SK-N-SH (cell line): ENCODE measurements at regions not wholly inside any gene's neighbourhood (a gene's known extent, or its start where the extent isn't known, plus 50 kb on each side); places are given as distances from the start of the nearest gene placed in this dataset.

Experiments used
- EZH2phosphoT487 ChIP-seq: fragments of 200-600 bp; sonication (generic); IDR thresholded peaks from 2 replicates; pipeline ENCODE4 v1.6.1; 2017; ENCODE audit warnings: low read depth, mixed run types, mild to moderate bottlenecking, antibody characterized with exemption, moderate library complexity, borderline replicate concordance
- YY1 ChIP-seq: IDR thresholded peaks from 2 replicates; pipeline ENCODE4 v1.4.0; 2012; ENCODE audit warnings: low read depth, mild to moderate bottlenecking
- TF ChIP-seq, protein P1 (sequence below): fragments of 200-600 bp; sonication (generic); IDR thresholded peaks from 2 replicates; pipeline ENCODE4 v1.6.1; 2017; ENCODE audit warnings: antibody characterized with exemption, mild to moderate bottlenecking, moderate library complexity

- TF ChIP-seq YY1 = no peak
- TF ChIP-seq, protein P1, sequence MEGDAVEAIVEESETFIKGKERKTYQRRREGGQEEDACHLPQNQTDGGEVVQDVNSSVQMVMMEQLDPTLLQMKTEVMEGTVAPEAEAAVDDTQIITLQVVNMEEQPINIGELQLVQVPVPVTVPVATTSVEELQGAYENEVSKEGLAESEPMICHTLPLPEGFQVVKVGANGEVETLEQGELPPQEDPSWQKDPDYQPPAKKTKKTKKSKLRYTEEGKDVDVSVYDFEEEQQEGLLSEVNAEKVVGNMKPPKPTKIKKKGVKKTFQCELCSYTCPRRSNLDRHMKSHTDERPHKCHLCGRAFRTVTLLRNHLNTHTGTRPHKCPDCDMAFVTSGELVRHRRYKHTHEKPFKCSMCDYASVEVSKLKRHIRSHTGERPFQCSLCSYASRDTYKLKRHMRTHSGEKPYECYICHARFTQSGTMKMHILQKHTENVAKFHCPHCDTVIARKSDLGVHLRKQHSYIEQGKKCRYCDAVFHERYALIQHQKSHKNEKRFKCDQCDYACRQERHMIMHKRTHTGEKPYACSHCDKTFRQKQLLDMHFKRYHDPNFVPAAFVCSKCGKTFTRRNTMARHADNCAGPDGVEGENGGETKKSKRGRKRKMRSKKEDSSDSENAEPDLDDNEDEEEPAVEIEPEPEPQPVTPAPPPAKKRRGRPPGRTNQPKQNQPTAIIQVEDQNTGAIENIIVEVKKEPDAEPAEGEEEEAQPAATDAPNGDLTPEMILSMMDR = no peak
- no peak for TF ChIP-seq EZH2phosphoT487
These were observed 197.1 kb upstream of the CXCL12 start for GRCh38 chr10:44581996-44582395.
